Non-pigmented ciliary epithelial cell (primary cell): ENCODE measurements at regions not wholly inside any gene's neighbourhood (a gene's known extent, or its start where the extent isn't known, plus 50 kb on each side); places are given as distances from the start of the nearest gene placed in this dataset.

Source experiments
- DNase-seq: peaks from one replicate; pipeline ENCODE4 v3.0.0-alpha.2; 2010; ENCODE audit warnings: low read depth

GRCh38 chr3:174784206-174784934, 74.8 kb upstream of the NAALADL2 start:
- DNase-seq, result no peak

GRCh38 chr3:174786825-174787224, 72.3 kb upstream of the NAALADL2 start:
- DNase-seq, result no peak

- no peak for DNase-seq
Observed at GRCh38 chr3:174791161-174791560, 68.0 kb upstream of the NAALADL2 start.

GRCh38 chr3:174792864-174793263, 66.3 kb upstream of the NAALADL2 start:
- no peak for DNase-seq
